T-helper 2 cell treated with Interferon-gamma antibody and Interleukin-4, amounts not matched to agents 5 μg/mL and 100 μg/mL, for 36 hours (primary cell): ENCODE measurements at regions not wholly inside any gene's neighbourhood (a gene's known extent, or its start where the extent isn't known, plus 50 kb on each side); places are given as distances from the start of the nearest gene placed in this dataset.

Experiments used
- DNase-seq: peaks from one replicate; pipeline ENCODE4 v3.0.0; 2021; ENCODE audit warnings: low spot score
- H3K27ac Mint-ChIP-seq: one replicate; pipeline ENCODE4 v1.8.0; 2021; ENCODE audit warnings: mild to moderate bottlenecking, mixed read lengths
- H3K27me3 Mint-ChIP-seq: one replicate; pipeline ENCODE4 v1.8.0; 2021; ENCODE audit warnings: low read depth, mixed read lengths
- H3K36me3 Mint-ChIP-seq: one replicate; pipeline ENCODE4 v1.8.0; 2021; ENCODE audit warnings: low read depth, mixed read lengths
- H3K4me1 Mint-ChIP-seq: one replicate; pipeline ENCODE4 v1.8.0; 2021; ENCODE audit warnings: low read depth, mixed read lengths
- H3K4me3 Mint-ChIP-seq: one replicate; pipeline ENCODE4 v1.8.0; 2022; ENCODE audit warnings: mild to moderate bottlenecking, moderate library complexity, mixed read lengths
- H3K9me3 Mint-ChIP-seq: one replicate; pipeline ENCODE4 v1.8.0; 2021; ENCODE audit warnings: mixed read lengths

DNA sequence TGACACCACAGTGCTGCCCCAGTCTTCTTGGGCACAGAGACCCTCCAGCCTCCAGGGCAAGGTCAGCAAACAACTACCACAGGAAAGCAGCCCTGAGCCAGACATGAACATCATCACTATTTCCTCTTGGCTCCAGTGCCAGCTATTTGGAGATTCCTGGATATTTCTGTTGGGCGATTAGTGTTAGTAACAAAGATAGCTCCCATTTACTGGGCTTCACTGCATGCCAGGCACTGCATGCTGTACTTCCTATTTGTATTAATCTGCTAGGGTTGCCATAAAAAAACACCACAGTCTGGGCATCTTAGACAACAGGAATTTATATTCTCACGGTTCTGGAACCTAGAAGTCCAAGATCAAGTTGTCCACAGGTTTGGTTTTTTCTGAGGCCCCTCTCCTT, 255.1 kb upstream of the STT3B start:
- Mint-ChIP-seq H3K4me3 (no peak overlapping the region), H3K9me3 (no peaks in the 10 kb centered on the region), H3K27me3 (peaks cover 19% of the 10 kb centered on the region), H3K36me3 (no peaks in the 10 kb centered on the region), H3K27ac (no peak overlapping the region), H3K4me1 (peaks cover 5% of the 10 kb centered on the region)
- DNase-seq: no peak

DNA sequence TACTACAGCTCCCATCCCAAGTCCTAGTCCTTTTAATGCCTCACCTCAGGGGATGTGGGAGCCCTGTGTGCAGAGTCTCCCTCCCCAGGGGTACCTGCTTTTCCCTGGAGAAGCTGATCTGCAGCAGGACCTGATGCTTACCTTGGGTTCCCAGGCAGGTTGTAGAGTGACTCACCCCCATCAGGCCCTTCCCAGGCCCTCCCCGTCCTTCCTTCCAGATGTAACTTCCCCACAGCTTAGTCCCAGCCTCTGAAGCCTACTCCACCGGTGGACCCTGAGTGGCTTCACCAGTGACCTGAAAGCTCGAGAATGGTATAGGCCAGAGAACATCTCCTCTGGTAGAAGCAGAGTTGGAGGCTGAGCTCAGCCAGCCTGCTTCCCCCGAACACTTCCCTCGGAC, 254.2 kb upstream of the STT3B start:
- Mint-ChIP-seq H3K4me3 (no peak overlapping the region), H3K4me1 (peaks cover 5% of the 10 kb centered on the region), H3K27me3 (peaks cover 13% of the 10 kb centered on the region), H3K36me3 (no peaks in the 10 kb centered on the region), H3K27ac (no peak overlapping the region), H3K9me3 (no peaks in the 10 kb centered on the region)
- no peak for DNase-seq

DNA sequence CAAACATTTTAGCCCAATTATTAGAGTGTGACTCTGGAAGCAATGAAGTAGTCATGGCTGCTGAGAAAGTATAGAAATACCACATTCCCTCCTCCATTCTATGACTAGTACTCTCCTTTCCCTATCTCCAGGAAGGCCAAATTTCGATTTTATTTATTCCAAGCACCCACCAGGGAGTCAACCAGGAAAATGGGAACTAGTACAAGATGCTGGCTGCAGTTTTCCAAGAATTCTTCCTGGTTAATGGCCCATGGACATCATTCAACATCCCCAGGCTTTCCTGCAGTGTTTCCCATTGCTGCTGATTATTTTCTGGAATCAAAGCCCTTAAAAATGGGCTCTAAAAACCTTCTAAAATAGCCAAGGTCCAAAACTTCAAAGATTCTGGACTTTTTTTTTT, 247.9 kb upstream of the STT3B start:
- Mint-ChIP-seq H3K36me3 (no peaks in the 10 kb centered on the region), H3K4me3 (no peak overlapping the region), H3K27ac (no peak overlapping the region), H3K4me1 (peaks cover 22% of the 10 kb centered on the region), H3K9me3 (no peaks in the 10 kb centered on the region), H3K27me3 (no peaks in the 10 kb centered on the region)
- no peak for DNase-seq

DNA sequence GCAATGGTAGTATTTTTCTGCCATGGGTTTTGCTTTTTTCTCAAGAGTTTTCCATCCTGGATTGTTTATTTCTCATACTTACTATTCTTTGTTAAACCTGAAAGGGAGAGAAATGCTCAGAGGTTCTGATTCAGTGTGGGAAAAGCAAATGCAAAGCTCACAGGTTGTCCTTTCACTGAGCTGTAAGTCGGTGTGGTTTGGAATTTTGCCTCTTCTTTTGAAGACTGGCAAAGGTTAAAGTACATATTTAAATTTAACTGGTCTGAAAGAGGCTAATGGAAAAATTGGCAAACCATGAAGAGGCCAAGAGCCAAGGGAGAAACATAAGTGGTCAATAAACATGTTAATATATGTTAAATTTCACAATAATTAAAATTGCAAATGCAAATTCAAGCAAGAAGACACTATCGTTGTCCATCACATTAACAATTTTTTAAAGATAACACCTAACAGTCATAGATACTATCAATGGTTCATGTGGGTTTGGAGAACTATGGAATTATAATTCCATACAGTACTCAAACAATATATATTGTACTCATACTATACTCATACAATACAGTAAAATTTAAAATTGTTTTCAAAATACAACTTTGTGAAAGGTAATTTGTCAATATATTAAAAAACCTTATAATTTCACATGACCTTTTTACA, 246.8 kb upstream of the STT3B start:
- Mint-ChIP-seq H3K4me1 (peaks cover 29% of the 10 kb centered on the region), H3K27me3 (no peaks in the 10 kb centered on the region), H3K4me3 (no peak overlapping the region), H3K36me3 (no peaks in the 10 kb centered on the region), H3K27ac (no peak overlapping the region), H3K9me3 (no peaks in the 10 kb centered on the region)
- DNase-seq: no peak

- H3K9me3 Mint-ChIP-seq: no peaks in the 10 kb centered on the region
- DNase-seq: no peak
- peaks cover 31% of the 10 kb centered on the region for H3K4me1 Mint-ChIP-seq
- no peak overlapping the region for H3K27ac Mint-ChIP-seq
- peak overlapping the region; percentile 63 for H3K4me3 Mint-ChIP-seq
- peaks cover 2% of the 10 kb centered on the region for H3K27me3 Mint-ChIP-seq
- H3K36me3 Mint-ChIP-seq: no peaks in the 10 kb centered on the region
These were observed 244.5 kb upstream of the STT3B start for GRCh38 chr3:31288224-31288623.

GRCh38 chr3:31288641-31289100, 244.1 kb upstream of the STT3B start:
- no peaks in the 10 kb centered on the region for H3K9me3 Mint-ChIP-seq
- peak overlapping the region; percentile 72 for H3K27ac Mint-ChIP-seq
- peak overlapping the region; percentile 63 for H3K4me3 Mint-ChIP-seq
- H3K36me3 Mint-ChIP-seq: no peaks in the 10 kb centered on the region
- H3K27me3 Mint-ChIP-seq: peaks cover 2% of the 10 kb centered on the region
- peaks cover 31% of the 10 kb centered on the region for H3K4me1 Mint-ChIP-seq
- peak; percentile 65 for DNase-seq

- Mint-ChIP-seq H3K27me3 (peaks cover 2% of the 10 kb centered on the region), H3K27ac (peak overlapping the region; percentile 39), H3K4me1 (peaks cover 33% of the 10 kb centered on the region), H3K9me3 (no peaks in the 10 kb centered on the region), H3K36me3 (no peaks in the 10 kb centered on the region), H3K4me3 (peak overlapping the region; percentile 42)
- no peak for DNase-seq
These were observed 243.1 kb upstream of the STT3B start for GRCh38 chr3:31289584-31289983.

GRCh38 chr3:31290046-31290445, 242.7 kb upstream of the STT3B start:
- Mint-ChIP-seq H3K4me3 (no peak overlapping the region), H3K4me1 (peaks cover 35% of the 10 kb centered on the region), H3K27ac (no peak overlapping the region), H3K36me3 (no peaks in the 10 kb centered on the region), H3K27me3 (peaks cover 2% of the 10 kb centered on the region), H3K9me3 (no peaks in the 10 kb centered on the region)
- no peak for DNase-seq

DNA sequence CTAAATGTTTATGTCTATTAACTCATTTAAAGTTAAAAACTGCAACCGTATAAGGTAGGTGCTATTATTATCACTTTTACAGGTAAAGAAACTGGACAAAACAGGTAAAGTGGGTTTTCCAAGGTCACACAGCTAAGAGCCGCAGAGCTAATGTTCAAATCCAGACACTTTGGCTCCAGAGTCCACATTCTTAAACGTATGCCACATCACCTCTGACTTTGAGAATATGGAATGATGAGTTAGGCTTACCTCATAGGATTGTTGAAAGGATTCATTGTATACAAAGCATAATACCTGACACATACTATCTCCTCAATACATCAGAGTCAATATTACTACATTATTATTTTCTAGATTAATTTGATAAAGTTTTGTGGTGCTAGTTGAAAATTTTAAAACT, 240.9 kb upstream of the STT3B start:
- Mint-ChIP-seq H3K27me3 (peaks cover 2% of the 10 kb centered on the region), H3K36me3 (no peaks in the 10 kb centered on the region), H3K27ac (no peak overlapping the region), H3K4me1 (peaks cover 35% of the 10 kb centered on the region), H3K4me3 (no peak overlapping the region), H3K9me3 (no peaks in the 10 kb centered on the region)
- no peak for DNase-seq

DNA sequence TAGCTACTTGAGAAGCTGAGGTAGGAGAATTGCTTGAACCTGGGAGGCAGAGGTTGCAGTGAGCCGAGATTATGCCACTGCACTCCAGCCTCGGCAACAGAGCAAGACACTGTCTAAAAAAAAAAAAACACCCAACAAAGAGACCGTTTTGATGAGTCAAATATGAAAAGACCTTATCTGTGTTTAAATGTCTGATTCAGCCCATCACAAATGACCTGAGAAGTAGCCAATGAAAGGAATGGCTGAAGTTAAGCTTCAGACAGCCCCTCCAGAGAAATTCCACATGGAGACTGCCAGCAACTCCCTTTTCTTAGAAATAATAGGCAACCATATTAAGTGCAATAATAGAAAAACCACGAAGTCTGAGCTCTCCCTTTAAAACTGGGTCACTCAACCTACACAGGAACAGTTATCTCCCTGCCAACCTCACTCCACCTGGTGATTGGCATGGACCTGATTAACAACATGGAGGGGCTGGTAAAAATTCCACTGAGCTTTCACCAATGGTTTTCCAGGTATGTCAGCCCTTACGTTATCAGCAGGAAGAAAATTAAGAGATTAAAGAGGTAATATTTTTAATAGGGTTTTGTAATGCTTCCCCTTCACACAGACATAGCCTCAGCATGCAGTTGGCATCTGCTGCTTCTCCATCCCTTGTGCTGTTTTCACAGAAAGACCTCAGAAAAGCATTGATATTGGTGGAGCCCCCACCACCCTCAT, 238.1 kb upstream of the STT3B start:
- peaks cover 2% of the 10 kb centered on the region for H3K27me3 Mint-ChIP-seq
- no peak for DNase-seq
- H3K36me3 Mint-ChIP-seq: no peaks in the 10 kb centered on the region
- peaks cover 17% of the 10 kb centered on the region for H3K9me3 Mint-ChIP-seq
- H3K4me3 Mint-ChIP-seq: no peak overlapping the region
- peaks cover 14% of the 10 kb centered on the region for H3K4me1 Mint-ChIP-seq
- no peak overlapping the region for H3K27ac Mint-ChIP-seq

GRCh38 chr3:31295150-31295765, 237.5 kb upstream of the STT3B start:
- no peak overlapping the region for H3K27ac Mint-ChIP-seq
- H3K4me3 Mint-ChIP-seq: no peak overlapping the region
- H3K36me3 Mint-ChIP-seq: no peaks in the 10 kb centered on the region

DNA sequence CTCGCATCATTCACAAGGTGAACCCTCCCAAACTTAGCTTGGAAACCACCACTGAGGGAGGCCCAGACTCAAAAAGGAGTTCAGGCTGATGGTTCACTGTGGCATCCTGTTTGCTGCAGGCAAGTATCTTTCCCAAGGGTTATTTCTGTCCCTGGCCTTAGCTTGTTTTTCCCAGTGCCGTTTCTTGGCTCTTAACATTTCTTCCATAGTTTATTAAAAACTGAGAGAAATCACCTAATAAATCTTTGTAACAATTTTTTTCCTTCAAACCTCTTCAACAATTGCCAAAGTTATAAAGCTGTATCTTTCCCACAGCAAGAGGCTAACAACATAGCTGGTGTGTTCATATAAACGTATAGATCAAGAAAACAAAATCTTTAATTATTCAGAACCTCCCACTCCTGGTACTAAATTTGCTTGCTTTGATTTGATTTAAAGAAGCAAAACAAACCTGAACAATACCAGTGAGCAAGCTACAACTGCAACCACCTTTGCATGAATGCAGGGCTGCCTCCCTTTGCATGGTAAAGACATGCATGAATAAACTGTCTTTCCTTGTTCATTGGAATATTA, 234.9 kb upstream of the STT3B start:
- Mint-ChIP-seq H3K4me3 (no peak overlapping the region), H3K36me3 (peaks cover 1% of the 10 kb centered on the region), H3K27ac (no peak overlapping the region), H3K27me3 (no peaks in the 10 kb centered on the region), H3K9me3 (peaks cover 17% of the 10 kb centered on the region), H3K4me1 (peaks cover 6% of the 10 kb centered on the region)
- no peak for DNase-seq

More at GRCh38 chr3:31295150-31295765, 237.5 kb upstream of the STT3B start:
- peaks cover 17% of the 10 kb centered on the region for H3K9me3 Mint-ChIP-seq
- no peak for DNase-seq
- peaks cover 2% of the 10 kb centered on the region for H3K27me3 Mint-ChIP-seq
- peaks cover 7% of the 10 kb centered on the region for H3K4me1 Mint-ChIP-seq

DNA sequence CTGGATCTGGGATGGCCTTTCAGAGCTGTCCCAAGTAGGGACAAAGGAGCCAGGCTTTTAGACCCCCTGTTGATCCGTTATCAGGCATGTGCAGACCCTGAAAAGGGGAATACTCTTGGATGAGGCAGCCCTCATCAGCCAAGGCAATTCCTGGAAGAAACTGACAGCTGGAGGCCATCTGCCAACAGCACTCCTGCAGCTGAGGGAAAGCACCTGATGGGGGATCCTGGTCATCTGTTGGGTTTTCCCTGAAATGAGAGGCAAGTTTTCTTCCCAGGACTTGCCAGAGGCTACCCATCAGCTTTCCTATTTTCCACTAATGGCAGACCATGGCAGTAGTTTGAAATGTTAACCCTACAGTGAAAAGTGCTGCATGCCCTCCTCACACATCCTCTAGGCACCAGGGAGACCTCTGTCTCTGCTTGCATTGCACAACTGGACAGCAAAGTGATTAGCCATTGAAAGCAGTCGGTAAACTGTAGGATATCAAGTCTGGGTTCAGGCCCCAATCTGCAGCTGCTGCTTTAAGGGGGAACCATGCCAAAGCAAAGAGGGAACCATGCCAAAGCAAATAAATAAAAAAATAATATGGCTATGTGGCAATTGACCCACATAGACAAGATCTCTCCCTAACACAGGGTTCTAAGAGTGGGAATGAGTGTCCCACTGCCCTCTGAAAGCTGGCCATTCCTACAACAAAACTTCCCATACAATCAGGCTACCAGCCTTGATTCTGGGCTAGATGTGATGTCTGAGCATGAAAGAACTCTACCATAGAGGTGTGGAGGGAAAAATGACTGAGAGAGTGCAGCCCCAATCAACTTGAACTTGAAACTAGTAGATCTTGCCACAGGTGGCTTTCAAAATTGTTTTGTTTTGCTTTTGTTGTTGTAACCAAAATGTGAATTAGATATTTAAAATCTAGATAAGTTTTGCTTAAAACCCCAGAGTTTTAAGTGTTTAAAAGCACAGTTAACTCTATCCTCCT, 232.0 kb upstream of the STT3B start:
- no peak for DNase-seq
- Mint-ChIP-seq H3K27ac (no peak overlapping the region), H3K4me1 (peaks cover 3% of the 10 kb centered on the region), H3K27me3 (no peaks in the 10 kb centered on the region), H3K4me3 (no peak overlapping the region), H3K9me3 (peaks cover 17% of the 10 kb centered on the region), H3K36me3 (peaks cover 1% of the 10 kb centered on the region)
